Retina (tissue), 1 donor: ENCODE measurements at regions not wholly inside any gene's neighbourhood (a gene's known extent, or its start where the extent isn't known, plus 50 kb on each side); places are given as distances from the start of the nearest gene placed in this dataset.

ENCODE experiments used
- DNase-seq: peaks from one replicate; pipeline ENCODE4 v3.0.0-alpha.2; 2016

- no peak for DNase-seq
These were observed 106.4 kb upstream of the SRRM4 start for GRCh38 chr12:118874698-118875548.

GRCh38 chr12:118880720-118881493 lies 100.4 kb upstream of the SRRM4 start:
- peak; percentile 45 for DNase-seq

DNA sequence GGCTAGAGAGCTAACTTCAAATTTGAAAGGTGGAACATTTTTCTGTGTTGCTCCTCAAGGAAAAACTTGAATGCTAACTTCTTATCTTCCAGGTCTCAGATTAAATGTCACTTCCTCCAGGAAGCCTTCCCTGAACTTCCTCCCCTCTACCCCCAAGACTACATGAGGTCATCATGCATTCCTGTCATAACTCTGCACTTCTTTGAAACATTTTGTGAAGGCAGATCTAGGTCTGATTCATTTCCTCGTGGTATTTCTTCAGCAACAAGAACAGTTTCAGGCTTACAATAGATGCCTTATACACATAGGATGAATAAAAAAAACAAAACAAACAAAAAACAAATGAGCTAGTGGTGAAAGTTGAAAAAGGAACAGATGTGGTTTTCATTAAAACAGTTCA lies 97.1 kb upstream of the SRRM4 start:
- no peak for DNase-seq

DNA sequence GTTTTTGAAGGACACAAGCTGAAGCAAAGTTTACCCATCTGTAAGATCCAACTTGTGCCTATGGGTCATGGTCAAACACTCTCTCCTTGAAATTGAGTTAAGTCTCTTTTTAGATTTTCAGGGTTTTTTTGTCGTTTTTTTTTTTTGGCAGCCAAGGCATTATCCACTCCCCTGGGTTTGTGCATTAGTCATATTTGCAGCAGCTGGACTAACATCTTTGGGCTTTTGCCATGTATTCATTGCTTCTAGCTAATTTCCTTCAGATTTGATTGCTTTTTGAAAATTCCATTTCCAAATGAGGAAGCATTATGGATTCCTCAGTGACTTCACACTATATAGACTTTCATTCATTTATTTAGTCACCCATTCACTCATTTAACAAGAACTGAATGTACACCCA lies 80.3 kb upstream of the SRRM4 start:
- DNase-seq = no peak

- DNase-seq = no peak
These were observed 72.5 kb upstream of the SRRM4 start for GRCh38 chr12:118908811-118909210.

DNA sequence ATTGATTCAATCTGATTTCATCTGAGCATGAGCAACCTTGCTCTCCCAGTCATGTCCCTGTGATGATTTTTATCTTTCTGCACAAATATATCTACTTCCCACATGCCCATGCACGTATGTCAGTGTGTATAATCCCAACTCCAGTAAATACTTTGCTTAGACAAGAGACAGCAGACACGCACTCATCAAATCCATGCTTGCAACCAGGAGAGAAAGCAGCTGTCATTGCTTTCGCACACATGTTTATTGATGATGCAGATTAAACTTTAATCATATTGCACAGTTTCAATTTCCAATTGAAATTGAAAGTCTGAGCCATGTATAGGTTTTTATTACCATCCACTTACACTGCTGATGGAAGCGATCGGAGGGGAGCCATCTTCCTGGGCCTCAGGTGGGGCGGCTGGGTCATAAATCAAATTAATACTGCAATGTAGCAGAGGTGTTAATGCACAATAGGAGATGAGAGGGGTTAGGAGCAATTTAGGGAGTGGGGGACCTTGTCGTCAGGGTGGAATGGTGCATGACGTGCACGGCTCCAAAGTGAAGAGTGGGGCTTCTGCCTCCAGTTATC lies 68.6 kb upstream of the SRRM4 start:
- no peak for DNase-seq

DNA sequence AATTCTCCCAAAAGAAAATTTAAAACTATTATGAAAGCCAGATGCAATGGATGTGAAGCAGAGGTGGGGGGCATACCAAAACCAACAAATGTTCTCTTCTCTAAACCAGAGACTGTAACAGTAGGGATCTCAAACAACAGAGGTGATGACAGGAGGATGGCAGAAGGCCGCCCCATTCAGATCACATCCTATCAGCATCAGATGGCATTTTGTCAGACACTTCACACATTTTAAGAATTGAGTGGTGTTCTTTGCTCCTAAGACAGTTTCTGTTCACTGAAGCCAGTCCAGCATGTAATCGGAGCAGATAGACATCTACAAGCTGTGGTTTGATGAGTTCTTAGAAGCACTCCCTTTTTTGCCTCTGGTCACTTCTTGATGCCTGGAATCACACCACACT lies 59.6 kb upstream of the SRRM4 start:
- no peak for DNase-seq

DNA sequence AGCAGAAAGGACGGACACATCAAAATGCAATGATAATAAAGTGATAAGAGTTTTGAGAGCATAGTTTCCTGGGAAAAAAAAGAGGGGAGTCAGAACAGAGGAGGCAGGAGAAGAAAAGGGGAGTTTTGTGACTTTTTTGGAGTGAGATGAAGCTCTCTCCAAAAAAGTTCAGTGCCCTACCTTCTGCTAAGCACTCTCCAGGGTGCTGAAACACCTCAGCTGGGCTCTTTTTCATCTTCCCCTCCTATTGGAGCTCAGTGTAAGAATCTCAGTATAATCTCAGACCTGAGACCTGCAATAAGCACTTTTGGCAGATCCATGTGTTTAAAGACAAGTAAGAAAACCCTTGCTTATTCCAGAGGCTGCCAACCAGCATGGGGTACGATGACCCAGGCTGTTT lies 58.9 kb upstream of the SRRM4 start:
- DNase-seq = no peak

- DNase-seq = no peak
These were observed 55.9 kb upstream of the SRRM4 start for GRCh38 chr12:118925407-118925806.

DNA sequence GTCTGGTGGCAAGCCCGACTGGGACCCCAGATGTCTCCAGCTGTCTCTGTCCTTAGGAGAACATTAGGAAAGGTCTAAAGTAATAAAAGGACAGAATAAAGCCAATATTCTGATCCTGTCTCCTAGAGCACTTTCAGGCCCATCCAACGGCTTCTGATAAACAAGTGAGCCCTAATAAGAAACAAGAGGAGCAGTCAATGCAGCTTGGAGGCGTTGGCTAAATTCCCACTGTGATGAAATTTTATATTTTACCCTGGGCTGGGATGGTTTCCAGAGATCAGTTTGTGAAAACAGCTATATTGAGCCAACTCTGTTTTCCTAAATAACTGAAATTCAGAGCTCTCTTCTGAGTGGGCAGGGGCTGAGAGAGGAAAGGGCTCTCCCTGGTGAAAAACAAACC lies 55.5 kb upstream of the SRRM4 start:
- no peak for DNase-seq
